Stimulated activated CD4-positive, alpha-beta T cell treated with anti-CD3 and anti-CD28 coated beads, TNF-alpha, amount 100 ng/mL, for 48 hours (primary cell): ENCODE measurements at regions not wholly inside any gene's neighbourhood (a gene's known extent, or its start where the extent isn't known, plus 50 kb on each side); places are given as distances from the start of the nearest gene placed in this dataset.
"Not testable (repeated sequence)": the region's sequence is repeated elsewhere in the genome, so short reads cannot be mapped to it uniquely, and the experiment has no call there.

Experiments used
- DNase-seq, 3 donors: peaks; one replicate each; pipeline ENCODE4 v3.0.0-alpha.2; 2020; ENCODE audit warnings: low read depth in 3 of 3

DNA sequence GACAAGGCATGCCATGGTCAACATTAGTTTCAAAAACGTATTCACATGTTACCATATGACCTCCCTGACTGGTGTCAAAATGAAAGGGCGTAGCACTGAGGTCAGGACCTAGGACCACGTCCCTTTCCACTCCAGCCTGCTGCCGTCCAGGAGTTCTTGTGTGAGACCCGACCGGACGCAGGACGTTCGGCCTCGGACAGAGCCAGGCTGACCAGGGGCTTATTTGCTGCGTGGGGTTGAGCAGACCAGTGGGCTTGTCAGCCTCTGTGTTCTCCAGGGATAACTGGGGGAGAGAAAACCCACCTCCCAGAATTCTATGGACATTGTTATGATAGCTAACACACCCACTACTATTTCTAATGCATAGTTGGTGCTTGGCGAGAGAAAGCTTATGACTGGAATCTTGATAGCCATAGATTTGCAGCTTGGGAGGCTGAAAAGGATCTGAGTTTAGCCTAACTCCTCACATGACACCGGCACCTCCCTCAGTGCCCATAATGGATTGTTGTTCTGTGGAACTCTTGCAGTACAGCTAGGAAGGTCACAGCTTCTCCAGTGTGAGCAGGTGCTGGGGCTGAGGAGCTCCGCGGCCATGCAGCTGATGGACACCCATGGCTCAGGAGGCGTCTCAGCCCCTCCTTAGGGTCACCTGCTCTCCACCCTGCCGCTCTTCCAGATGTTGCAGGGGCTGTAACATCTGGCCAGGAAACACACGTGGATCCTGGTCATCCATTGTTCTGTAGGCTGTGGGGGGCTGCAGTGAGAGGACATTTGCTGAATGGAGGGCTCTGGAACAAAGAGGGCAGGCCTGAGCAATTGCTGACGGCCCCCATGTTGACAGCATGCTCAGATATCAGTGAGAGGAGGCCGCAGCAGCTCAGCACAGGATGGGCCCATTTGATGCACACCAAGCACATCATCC is 368.4 kb downstream of the IRX2 start:
- no peak for DNase-seq

DNA sequence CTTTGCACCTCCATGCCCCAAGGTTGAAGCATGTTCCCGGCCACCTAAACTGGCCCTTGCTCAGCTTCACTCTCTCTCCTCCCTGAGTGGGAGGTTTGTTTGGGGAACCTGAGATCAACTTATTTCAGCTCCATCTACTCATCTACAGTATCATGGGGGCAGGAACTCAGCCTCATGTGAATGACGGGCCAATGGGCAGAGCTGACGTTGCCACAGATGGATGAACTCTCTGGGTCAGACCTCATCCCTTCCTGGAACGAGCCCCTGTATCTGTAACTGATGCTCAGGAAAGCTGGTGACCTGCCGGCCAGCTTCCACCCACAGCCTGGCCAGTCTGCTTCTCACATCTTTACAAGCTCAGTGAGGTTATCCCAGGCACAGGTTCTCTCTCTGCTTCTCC is 369.6 kb downstream of the IRX2 start:
- no peak for DNase-seq

DNA sequence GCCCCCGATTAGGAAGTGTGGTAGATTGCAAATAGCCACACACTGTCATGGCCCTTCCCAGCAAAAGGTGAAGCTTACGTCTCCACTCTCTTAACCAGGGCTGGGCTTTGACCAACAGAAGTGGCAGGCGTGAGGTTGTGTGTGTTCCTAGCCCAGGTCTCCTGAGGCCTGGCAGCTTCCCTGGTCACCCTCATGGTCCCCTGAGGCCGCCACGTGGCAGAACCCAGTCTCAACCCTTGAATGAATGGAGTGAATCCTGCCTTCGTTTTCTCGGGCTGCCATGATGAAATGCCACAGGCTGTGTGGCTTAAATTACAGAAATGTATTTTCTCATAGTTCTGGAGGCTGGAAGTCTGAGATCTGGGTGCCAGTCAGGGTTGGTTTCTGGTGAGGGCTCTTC is 370.4 kb downstream of the IRX2 start:
- DNase-seq = no peak

DNA sequence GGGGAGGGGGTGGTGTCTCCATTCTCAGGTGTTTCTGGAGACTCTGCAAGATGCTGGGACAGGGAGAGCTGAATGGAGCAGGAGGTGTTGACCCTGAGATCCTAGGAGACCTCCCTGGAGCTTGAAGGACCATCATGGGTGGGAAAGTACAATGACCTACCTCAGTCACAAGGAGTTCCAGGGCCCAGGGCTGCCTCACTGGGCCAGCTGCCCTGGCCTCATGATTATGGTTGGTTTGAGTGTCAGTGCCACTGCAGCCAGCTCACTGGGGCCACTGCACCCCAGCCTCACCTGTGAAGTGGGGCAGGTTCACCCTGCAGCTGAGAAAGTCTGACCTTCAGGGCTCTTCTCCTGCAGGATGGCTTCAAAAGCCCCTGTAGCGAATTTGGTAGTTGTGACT is 372.5 kb downstream of the IRX2 start:
- no peak for DNase-seq

DNA sequence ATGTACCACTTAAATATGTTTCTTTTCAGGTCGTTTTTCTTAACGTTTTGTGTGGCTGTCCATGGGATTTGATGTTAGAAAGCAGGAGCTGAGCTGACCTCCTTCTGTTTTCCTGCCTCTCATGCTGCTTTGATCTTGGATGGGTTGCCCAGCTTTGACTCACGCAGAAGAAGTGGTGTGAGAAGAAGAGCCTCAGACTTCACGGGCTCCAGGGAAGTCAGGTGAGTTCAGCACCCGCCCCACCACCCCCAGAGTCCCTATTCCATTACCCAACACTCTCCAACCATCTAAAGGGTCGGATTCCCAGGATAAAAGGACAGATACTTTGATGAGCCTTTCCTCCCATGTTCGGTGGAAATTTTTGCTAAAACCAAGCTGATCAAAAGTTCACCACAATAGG is 373.4 kb downstream of the IRX2 start:
- no peak for DNase-seq

DNA sequence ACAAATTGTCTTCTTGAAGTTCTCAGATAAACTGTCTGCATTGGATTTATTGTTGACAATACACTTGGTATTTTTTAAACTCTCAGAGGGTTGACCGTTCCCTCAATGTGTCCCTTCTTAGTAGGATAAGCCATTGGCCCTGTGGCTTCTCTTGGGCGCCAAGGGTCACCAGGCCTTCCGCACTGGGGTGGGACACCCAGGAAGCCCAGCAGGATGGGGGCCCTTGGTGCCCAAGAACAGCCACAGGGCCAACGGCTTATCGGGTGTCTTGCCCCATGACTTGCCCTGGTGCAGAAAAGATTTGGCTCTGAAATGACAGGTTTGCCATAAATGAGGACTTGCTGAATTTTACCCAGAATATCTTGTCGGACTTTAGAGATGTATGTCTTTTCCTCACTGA is 375.0 kb downstream of the IRX2 start:
- DNase-seq = no peak

DNA sequence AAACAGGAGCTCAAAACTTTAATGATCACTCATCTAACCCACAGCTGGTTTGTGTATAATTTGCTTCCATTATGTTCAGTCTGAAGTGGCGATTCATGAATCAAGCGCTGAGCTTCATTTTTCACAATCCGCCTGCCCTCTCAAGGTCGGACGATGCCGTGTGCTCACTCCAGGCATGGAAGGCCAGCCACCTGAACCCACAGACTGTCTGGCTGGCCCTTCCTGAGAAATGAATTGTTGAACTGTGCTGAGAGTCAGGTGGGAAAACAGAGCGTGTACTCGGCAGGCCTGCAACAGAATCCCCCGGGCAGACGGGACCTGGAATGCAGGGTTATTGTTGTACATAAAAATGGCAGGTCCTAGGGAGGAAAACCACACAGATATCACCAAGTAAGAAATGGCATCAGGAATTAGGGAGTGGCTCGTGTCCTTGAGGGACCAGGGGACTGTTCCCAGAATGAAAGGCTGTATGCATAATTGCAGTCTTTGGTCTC is 375.7 kb downstream of the IRX2 start:
- no peak for DNase-seq

DNA sequence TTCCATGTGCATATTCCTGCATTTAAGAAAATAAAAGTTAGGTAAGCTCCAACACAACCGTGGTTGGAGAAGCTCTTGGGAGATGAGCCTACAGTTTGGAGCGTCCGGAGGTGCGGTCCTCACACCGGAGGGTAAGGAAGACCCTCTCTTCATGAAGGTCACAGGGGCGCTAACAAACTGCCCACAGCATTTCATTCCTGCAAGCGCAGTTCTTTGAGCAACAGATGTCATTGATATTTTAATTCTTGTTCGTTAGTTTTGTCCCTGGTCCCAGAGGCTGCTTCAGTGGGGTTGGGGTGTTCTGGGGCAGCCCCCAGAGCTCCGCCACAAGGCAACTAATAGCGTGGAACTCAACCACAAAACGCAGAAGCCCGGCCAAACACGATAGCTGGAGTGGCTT is 376.2 kb downstream of the IRX2 start:
- no peak for DNase-seq

DNA sequence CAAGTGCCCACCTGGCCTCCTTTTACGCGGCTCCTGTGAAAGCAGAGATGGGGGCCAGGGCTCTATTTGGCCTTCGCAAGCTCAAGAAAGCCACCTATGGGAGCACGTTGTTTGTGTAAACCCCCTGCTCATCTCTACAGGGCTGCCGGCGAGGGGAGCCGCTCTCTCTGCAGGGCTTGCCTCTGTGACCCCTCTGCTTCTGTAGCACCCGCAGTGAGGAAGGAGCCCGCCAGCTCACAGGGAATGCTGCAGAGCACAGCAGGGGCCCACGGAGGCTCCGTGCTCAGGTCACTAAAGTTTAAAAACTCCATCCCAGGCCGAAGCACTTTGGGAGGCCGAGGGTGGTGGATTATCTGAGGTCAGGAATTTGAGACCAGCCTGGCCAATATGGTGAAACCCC is 376.8 kb downstream of the IRX2 start:
- no peak for DNase-seq

DNA sequence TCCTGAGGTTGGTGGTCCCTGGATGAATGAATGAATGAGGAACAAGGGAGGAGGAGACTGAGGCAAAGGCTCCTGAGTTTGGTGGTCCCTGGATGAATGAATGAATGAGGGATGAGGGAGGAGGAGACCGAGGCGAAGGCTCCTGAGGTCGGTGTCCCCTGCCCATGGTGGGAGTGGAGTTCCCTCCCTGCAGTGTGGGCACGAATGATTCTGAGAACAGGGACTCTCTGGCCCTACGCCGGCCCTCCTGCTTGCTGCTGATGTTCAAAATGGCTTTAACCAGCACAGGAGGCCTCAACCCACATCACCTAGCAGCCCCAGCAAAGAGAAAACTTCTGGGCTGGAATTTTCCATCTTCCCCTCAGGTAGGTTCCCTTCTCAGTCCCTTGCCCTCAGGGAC is 377.8 kb downstream of the IRX2 start:
- no peak for DNase-seq

DNA sequence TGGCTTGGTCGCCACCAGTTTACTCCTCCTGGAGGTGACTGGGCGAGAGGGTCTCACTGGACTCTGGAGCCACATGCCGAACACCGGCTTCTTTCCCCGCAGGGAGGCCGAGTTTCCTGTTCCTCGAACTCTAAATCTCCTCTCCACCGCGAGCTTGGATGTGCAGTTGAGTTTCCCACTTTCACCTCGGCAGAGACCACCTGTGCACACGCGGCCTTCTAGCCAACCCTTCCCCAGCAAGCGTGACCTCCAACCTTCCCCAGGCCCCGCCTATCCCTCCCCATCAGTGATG is 380.1 kb downstream of the IRX2 start:
- DNase-seq = no peak

DNA sequence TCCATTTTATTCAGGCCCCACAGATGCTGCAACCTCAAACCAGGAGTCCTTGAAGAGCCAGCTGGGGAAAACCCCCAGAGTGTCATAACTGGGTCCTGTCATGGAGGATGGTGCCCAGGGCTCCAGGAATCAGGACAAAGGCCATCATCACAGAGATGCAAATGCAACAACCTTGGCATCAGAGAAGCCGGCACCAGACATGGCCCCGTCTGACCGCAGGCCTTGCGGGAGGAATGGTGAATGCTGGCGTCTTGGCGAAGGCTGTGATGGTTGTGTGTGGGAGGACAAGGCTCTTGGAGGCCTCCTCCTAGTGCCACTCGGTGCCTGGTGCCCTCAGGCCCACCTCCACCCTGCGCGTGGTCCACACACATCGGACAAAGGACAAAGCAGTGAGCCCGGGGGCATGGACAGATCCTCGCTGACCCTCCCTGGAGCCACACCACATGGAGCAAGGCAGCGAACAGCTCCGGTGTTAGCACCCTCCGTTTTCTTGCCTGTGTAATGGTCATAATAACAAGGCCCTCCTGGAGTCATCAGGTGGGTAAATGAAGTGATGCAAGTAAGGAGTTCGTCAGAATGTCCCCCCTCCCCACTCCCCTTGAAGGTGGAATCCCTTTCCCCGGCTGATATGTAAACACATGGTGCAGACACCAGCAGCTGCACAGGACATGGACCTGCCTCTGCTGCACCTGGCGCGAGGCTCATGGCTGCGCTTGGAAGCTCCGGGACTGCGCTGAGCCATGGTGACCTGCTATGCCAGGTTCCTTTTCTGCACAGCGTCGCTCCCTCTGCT is 380.7 kb downstream of the IRX2 start:
- DNase-seq = no peak

DNA sequence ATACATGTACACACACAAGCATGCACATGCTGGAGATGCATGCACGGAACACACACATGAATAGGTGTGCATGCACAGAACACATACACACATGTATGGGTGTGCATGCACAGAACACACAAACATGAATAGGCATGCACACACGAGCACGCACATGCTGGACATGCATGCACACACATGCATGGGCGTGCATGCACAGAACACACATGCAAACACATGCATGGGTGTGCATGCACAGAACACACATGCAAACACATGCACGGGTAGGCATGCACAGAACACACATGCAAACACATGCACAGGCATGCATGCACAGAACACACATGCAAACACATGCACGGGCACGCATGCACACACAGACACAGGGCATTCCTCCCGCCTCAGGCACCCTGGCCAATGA is 382.3 kb downstream of the IRX2 start:
- DNase-seq = no peak

DNA sequence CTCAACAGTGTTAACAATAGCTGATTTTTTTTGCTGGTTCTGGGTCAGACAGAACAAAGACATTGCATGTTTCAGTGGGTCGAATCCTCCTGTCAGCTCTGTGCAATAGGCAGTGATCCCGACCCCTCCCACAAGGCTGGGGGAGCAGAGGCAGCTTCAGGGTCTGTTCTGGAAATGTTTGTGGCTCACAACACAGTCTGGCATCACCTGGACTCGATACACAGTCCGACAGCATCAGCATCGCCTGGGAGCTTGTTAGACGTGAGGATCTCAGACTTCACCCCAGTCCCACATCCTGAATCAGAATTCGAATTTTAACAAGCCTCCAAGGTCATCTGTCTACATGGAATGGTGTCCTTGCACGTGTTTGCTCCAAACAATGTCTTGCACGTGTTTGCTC is 384.7 kb downstream of the IRX2 start:
- DNase-seq = no peak

DNA sequence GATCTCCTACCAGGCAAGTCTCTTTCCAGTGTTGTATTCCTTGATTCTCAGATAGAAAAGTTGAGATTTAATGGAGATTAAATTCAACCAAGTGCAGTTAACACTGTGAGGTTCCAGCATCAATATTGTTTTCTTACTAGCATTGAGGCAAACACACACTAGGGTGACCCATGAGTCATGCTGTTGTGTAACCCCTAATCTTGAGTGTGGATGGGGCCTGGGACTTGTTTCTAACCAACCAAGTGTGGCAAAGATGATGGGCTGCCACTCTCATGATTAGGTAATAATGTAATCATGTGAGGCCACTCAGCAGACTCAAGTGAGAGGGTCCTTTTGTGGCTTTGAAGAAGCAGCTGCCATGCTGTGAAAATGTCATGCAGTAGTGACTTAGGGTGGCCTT is 394.2 kb downstream of the IRX2 start:
- no peak for DNase-seq

DNA sequence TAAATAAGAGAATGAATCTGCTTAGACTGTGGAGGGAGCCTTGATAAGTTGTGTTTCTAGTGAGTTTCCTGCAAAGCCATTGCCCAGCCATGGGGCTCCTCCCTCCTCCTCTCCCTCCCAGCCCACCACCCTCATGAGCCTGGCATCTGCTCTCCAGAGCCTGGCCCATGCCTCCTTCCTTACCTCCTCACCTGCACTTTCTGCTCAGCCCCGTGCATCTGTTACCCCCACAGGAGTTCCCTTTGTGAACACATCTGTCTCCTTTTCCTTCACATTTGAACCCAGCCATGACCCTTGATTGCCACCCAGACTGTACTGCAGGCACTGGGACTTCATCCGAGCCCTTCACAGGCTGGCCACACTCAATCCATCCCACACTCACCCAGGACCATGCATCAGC is 395.6 kb downstream of the IRX2 start:
- no peak for DNase-seq

DNA sequence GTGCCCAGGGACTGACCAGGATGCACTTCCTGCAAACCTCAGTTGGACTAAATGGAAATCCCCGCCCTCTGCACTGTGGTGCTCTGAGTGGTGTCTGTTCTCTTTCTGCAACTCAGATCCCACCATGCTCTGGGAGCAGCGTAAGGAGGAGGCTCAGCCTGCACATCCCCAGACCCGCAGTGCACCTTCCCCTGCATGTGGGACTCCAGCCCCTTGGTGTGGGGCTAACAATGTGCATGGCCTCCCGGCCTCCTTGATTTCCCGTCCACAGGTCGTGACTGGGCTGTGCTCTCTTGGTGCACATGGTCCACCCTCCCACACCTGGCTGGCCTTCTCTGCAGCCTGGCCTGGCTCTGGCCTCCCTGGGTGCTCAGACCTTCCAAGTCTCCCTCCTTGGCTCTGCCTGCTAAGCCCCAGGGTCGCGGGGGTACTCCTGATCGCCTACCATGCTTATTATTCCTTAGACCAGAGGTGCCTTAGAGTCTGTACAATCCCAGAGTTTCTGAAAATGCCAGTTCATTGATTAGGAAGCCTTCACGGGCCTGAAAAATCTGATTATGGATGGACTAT is 397.5 kb downstream of the IRX2 start:
- no peak for DNase-seq

DNA sequence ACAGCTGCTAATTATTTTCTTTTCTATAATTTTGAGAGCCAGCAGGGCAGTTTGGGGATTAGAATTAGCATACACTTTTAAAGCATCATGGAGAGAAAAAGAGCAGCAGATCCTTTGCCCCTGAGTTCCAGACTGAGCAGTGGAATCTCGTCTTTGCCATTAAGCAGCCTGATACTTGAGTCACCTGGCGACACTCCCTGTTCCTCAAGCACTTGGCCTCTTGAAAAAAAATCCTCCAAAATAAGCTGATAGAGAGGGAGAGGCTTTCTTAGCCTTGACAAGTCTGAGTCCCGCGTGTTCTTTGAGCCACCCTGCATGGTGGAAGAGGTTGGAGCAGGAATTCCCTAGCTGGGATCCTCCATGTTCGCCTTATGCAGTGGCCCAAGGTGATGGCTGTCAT is 398.3 kb downstream of the IRX2 start:
- DNase-seq = no peak

DNA sequence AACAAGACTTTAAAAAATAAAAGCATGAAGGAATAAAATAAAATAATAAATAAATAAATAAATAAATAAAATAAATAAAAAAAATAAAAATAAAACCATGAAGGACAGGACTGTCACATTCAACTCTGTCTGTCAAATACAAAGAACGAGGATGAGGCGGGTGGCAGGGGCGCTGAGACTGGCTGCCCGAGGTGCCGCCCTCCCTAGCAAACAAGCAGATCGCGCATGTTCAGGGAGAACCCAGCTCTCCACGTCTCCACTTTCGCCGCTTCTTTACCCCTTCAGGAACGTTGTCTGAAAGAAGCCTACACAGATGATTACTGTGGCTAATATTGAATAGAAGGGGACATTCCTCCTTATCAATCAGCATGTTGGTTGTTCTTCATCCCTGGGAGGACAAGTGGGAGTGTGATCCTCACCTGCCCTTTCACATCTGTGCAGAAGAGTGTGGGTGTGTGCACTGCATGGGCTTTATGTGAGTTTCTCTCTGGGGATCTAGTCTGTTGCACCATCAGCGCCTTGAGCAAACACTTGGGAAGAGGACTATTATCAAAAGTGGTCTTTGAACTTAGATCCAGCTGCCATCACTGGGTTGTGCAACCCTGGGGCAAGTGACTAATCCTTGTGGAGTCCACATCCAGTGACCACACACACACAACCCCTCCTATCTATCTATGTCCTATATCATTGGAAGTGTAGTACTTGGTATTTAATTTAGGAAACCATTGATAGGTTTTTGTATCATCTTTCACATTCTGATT is 399.2 kb downstream of the IRX2 start:
- no peak for DNase-seq

DNA sequence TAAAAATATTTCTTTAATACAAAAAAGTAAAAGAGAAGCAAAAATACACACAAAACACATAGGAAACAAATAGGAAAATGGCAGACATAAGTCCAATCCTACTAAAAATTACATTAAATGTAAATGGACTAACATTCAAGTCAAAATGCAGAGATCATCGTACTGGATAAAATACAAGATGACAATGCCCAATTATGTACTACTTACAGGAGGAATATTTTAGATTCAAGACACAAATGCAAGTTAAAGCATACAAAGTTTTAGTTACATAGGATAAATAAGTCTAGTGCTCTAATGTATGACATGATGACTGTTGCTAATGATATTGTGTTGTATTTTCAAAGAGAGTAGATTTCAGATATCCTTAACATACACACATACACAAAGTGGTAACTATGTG is 401.7 kb downstream of the IRX2 start:
- DNase-seq = not testable (repeated sequence)

DNA sequence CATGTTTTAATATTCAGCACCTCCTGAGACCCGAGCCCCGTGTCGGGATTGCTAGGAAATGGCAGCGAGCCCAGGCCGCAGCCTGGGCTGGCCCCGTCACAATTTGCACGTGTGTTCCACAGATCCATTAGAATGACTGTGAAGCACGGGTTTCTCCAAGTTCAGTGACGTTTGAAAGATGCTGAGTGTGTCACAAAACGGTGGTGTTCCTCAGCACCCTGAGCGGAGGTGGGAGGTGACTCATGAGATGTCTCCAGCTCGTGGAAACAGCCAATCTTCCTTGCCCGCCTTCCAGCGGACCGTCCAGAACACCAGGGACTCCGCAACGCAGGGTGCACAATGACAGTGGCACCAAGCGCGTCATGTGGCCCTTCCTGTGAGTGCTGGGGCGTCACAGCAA is 412.8 kb downstream of the IRX2 start:
- no peak for DNase-seq
